T-cell (primary cell): ENCODE measurements at regions not wholly inside any gene's neighbourhood (a gene's known extent, or its start where the extent isn't known, plus 50 kb on each side); places are given as distances from the start of the nearest gene placed in this dataset.

Experiments
- ATAC-seq, 4 experiments: fragments of 200-7000 bp in 3 of 4; fragments of 150-1000 bp in 1 of 4; cut with Tn5 transposase; replicated peaks in 1 of 4; 1 replicate in 3 of 4; 2 replicates in 1 of 4; pipeline ENCODE4 v1.10.0; 2021; ENCODE audit warnings: moderate library complexity in 3 of 4, mild to moderate bottlenecking in 2 of 4, moderate number of reproducible peaks in 1 of 4
- CTCF ChIA-PET, 2 donors: fragments of 300-600 bp; sonication (Branson Sonifier 250); formaldehyde crosslinking; loops; one replicate each; lab custom pipeline; 2022; ENCODE audit warnings: antibody characterized with exemption in 2 of 2; lab: Charles Lee
- POLR2A ChIA-PET, 2 donors: fragments of 300-600 bp; sonication (Branson Sonifier 250); formaldehyde crosslinking; loops; one replicate each; lab custom pipeline; 2022; ENCODE audit warnings: antibody characterized with exemption in 2 of 2; lab: Charles Lee
- DNase-seq, 35 experiments: peaks; one replicate each; pipeline versions ENCODE4 v3.0.0 to v3.0.0-alpha.2; 2013 to 2023
- H3K27ac ChIP-seq: one replicate; pipeline ENCODE4 v1.5.1; 2013; ENCODE audit warnings: low read length
- H3K27me3 ChIP-seq, 2 experiments: replicated peaks in 1 of 2; 1 replicate in 1 of 2; 2 replicates in 1 of 2; pipeline versions ENCODE4 v1.6.1 to v1.7.0; 2013; ENCODE audit warnings: low read length in 1 of 2, mixed read lengths in 1 of 2; ENCODE audit not compliant: control insufficient read depth in 2 of 2, insufficient read depth in 2 of 2; ENCODE audit errors: extremely low read depth in 1 of 2
- H3K36me3 ChIP-seq, 2 donors: 1 replicate in 1 of 2; 2 replicates in 1 of 2; pipeline versions ENCODE4 v1.6.1 to v1.7.0; 2013; ENCODE audit warnings: low read length in 1 of 2; ENCODE audit not compliant: control insufficient read depth in 2 of 2, insufficient read depth in 1 of 2; ENCODE audit errors: extremely low read depth in 1 of 2
- H3K4me1 ChIP-seq, 2 experiments: 1 replicate in 1 of 2; 2 replicates in 1 of 2; pipeline versions ENCODE4 v1.6.1 to v1.7.0; 2013; ENCODE audit warnings: low read length in 2 of 2, mixed read lengths in 1 of 2; ENCODE audit not compliant: insufficient read depth in 2 of 2, control insufficient read depth in 1 of 2; ENCODE audit errors: extremely low read depth in 1 of 2
- H3K4me3 ChIP-seq, 2 donors: 1 replicate in 1 of 2; 2 replicates in 1 of 2; pipeline versions ENCODE4 v1.5.1 to v1.7.0; 2013; ENCODE audit warnings: mild to moderate bottlenecking in 2 of 2, low read length in 1 of 2, moderate library complexity in 1 of 2; ENCODE audit not compliant: control insufficient read depth in 1 of 2; ENCODE audit errors: extremely low read depth in 1 of 2
- H3K9me3 ChIP-seq: 2 replicates; pipeline ENCODE4 v1.7.0; 2013
- H3K27ac Mint-ChIP-seq, 2 donors: one replicate each; pipeline ENCODE4 v1.8.0; 2020 to 2021; ENCODE audit warnings: mild to moderate bottlenecking in 2 of 2, mixed read lengths in 2 of 2
- H3K27me3 Mint-ChIP-seq, 2 donors: one replicate each; pipeline ENCODE4 v1.8.0; 2021 to 2022; ENCODE audit warnings: mixed read lengths in 2 of 2
- H3K36me3 Mint-ChIP-seq: one replicate; pipeline ENCODE4 v1.8.0; 2021; ENCODE audit warnings: mixed read lengths
- H3K4me1 Mint-ChIP-seq, 3 donors: one replicate each; pipeline ENCODE4 v1.8.0; 2020 to 2022; ENCODE audit warnings: mixed read lengths in 3 of 3, mild to moderate bottlenecking in 1 of 3
- H3K4me3 Mint-ChIP-seq, 3 donors: one replicate each; pipeline ENCODE4 v1.8.0; 2020 to 2022; ENCODE audit warnings: mild to moderate bottlenecking in 3 of 3, mixed read lengths in 3 of 3, moderate library complexity in 3 of 3
- H3K9me3 Mint-ChIP-seq, 3 donors: one replicate each; pipeline ENCODE4 v1.8.0; 2020 to 2022; ENCODE audit warnings: mixed read lengths in 3 of 3
- WGBS: methylation state at CpG from one replicate; pipeline ENCODE4 v1.1.5; 2013; ENCODE audit warnings: missing lambda C conversion rate; ENCODE audit not compliant: insufficient coverage; 5-methylcytosine and 5-hydroxymethylcytosine counted together

DNA sequence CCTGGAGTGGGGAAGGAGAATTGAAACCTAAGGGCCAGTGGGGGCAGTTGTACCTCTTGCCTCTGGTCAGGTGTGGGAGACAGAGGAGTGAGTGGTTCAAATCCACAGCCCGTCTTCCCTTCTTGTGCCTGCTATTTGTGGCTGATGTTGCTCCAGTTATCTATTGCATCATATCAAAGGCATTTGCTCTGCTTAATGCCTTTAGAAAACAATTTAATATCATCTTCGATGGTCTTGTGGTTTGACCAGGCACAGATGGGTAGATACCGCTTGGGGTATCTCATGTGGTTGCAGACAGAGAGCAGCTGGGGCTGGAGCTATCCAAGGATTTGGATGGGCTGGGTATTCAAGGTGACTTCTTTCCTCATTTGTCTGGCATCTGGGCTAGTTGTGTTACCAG, 376.1 kb upstream of the RBFOX1 start:
- 100% methylated on average over 1 of the region's 3 CpGs for WGBS
- Mint-ChIP-seq H3K36me3 (no peaks in the 10 kb centered on the region), H3K9me3 (peaks cover 7 to 22% (median 21%) of the 10 kb centered on the region in 3 donors), H3K4me1 (no peaks in the 10 kb centered on the region), H3K27me3 (no peaks in the 10 kb centered on the region), H3K4me3 (no peak overlapping the region), H3K27ac (no peak overlapping the region)
- no peaks in the 10 kb centered on the region for H3K36me3 ChIP-seq
- H3K9me3 ChIP-seq, result no peaks in the 10 kb centered on the region
- H3K27ac ChIP-seq, result no peak overlapping the region
- H3K4me1 ChIP-seq, result no peaks in the 10 kb centered on the region
- CTCF ChIA-PET, result no interaction called here
- no peak overlapping the region for H3K4me3 ChIP-seq
- POLR2A ChIA-PET, result no interaction called here
- DNase-seq (no peak), ATAC-seq (no peak)
- no peaks in the 10 kb centered on the region for H3K27me3 ChIP-seq

DNA sequence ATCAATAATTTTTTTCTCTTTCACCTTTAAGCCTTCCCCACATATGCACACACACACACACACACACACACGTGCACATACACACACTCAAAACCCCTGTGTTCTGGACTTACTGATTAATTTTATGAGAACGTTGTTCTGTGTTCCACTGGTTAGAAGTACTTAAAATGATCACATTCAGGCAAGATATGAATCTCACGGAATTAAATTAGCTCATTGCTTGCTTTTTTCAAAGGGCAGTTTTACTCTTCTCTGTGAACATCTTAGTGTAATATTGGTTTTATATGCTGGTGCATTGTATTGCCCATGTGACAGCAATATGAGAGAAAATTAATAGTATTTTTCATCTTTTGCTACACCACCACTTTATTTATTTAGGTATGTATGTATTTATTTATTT, 377.3 kb upstream of the RBFOX1 start:
- WGBS, result no CpG with 5 or more reads among the region's 3 CpGs
- no peaks in the 10 kb centered on the region for H3K36me3 Mint-ChIP-seq
- no peak overlapping the region for H3K4me3 Mint-ChIP-seq
- DNase-seq (no peak), ATAC-seq (no peak)
- no peak overlapping the region for H3K27ac Mint-ChIP-seq
- no peaks in the 10 kb centered on the region for H3K4me1 Mint-ChIP-seq
- ChIA-PET POLR2A (no interaction called here), CTCF (no interaction called here)
- no peaks in the 10 kb centered on the region for H3K36me3 ChIP-seq
- H3K27me3 ChIP-seq, result no peaks in the 10 kb centered on the region
- H3K9me3 ChIP-seq, result no peaks in the 10 kb centered on the region
- H3K9me3 Mint-ChIP-seq, result peaks cover 7 to 22% (median 21%) of the 10 kb centered on the region in 3 donors
- H3K4me3 ChIP-seq, result no peak overlapping the region
- no peak overlapping the region for H3K27ac ChIP-seq
- no peaks in the 10 kb centered on the region for H3K4me1 ChIP-seq
- no peaks in the 10 kb centered on the region for H3K27me3 Mint-ChIP-seq

DNA sequence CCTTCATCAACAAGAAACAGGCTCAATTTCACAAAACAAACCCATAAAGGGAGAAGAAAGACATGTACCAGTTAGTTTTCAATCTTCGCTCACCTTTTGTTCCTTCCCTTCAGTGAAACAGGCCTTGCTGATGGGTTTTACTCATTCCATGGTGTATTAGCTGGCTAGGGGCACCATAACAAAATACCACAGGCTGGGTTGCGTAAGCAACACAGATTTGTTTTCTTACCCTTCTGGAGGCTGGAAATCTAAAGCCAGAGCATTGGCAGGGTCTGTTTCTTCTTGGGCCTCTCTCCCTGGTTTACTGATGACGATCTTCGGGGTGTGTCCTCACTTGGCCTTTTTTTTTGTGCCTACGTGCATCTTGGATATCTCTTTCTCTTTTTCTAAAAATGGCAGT, 383.4 kb upstream of the RBFOX1 start:
- Histone ChIP-seq H3K9me3 (no peaks in the 10 kb centered on the region), H3K4me3 (no peak overlapping the region), H3K27ac (no peak overlapping the region), H3K27me3 (no peaks in the 10 kb centered on the region), H3K36me3 (no peaks in the 10 kb centered on the region), H3K4me1 (no peaks in the 10 kb centered on the region)
- DNase-seq (no peak), ATAC-seq (no peak)
- peaks cover 0 to 20% (median 16%) of the 10 kb centered on the region in 3 donors for H3K9me3 Mint-ChIP-seq
- 83% methylated on average over 2 of the region's 5 CpGs for WGBS
- no peaks in the 10 kb centered on the region for H3K27me3 Mint-ChIP-seq
- no peaks in the 10 kb centered on the region for H3K36me3 Mint-ChIP-seq
- no peak overlapping the region for H3K27ac Mint-ChIP-seq
- ChIA-PET POLR2A (interaction anchor here in 1 of 2 donors (0.6 kb wide), 1 partner anchor 514 kb away, joined by 3 read pairs; no protein-coding TSS in a partner anchor), CTCF (no interaction called here)
- H3K4me3 Mint-ChIP-seq, result no peak overlapping the region
- H3K4me1 Mint-ChIP-seq, result no peaks in the 10 kb centered on the region

DNA sequence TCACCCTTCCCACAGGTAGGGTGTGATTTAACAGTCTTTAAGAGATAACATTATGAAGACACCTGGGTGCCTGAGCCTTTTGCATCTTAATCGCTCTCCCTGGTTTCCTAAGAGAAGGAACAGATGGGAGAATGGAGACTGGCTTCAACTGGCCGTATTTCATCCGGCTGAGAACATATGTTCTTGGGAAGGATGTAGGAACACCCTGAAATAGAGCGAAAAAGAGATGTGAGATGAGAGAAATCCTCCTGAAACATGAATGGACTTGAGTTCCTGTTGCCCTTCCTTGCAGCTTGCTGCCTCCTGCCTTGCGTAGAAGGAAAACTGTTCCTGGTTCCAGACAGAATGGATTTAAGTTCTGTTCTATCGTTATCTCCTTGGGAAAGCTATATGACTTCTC, 385.4 kb upstream of the RBFOX1 start:
- WGBS, result 92% methylated on average over 4 of the region's 6 CpGs
- H3K27ac ChIP-seq, result no peak overlapping the region
- no peaks in the 10 kb centered on the region for H3K9me3 ChIP-seq
- no peak for ATAC-seq
- no peaks in the 10 kb centered on the region for H3K27me3 ChIP-seq
- Mint-ChIP-seq H3K36me3 (no peaks in the 10 kb centered on the region), H3K27me3 (no peaks in the 10 kb centered on the region), H3K27ac (no peak overlapping the region), H3K4me1 (no peaks in the 10 kb centered on the region), H3K4me3 (no peak overlapping the region), H3K9me3 (peaks cover 0 to 22% (median 14%) of the 10 kb centered on the region in 3 donors)
- POLR2A ChIA-PET, result no interaction called here
- H3K4me3 ChIP-seq, result no peak overlapping the region
- no peak for DNase-seq
- no peaks in the 10 kb centered on the region for H3K36me3 ChIP-seq
- CTCF ChIA-PET, result no interaction called here
- H3K4me1 ChIP-seq, result no peaks in the 10 kb centered on the region

DNA sequence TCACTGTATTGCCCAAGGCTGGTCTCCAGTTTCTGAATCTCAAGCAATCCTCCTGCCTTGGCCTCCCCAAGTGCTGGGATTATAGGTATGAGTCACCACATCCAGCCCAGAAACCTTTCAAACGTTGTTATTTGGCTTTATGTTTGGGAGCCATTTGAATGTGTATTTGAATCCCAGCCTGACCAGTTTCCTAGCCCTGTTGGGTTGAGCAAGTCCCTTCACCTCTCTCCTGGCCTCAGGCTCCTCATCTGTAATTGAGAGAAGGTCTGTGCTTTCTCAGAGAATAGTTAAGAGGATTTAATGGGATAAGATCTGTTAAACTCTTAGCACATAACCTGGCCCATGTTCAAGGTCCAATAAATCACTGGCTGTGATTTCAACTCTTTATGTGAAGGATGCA, 385.8 kb upstream of the RBFOX1 start:
- no peak overlapping the region for H3K27ac Mint-ChIP-seq
- WGBS, result no CpG with 5 or more reads among the region's 1 CpG
- H3K27me3 Mint-ChIP-seq, result no peaks in the 10 kb centered on the region
- no peak overlapping the region for H3K4me3 Mint-ChIP-seq
- no peaks in the 10 kb centered on the region for H3K36me3 Mint-ChIP-seq
- DNase-seq, result no peak
- Histone ChIP-seq H3K9me3 (no peaks in the 10 kb centered on the region), H3K27me3 (no peaks in the 10 kb centered on the region), H3K4me3 (no peak overlapping the region), H3K36me3 (no peaks in the 10 kb centered on the region), H3K4me1 (no peaks in the 10 kb centered on the region), H3K27ac (no peak overlapping the region)
- ChIA-PET CTCF (no interaction called here), POLR2A (no interaction called here)
- ATAC-seq, result no peak
- H3K9me3 Mint-ChIP-seq, result peaks cover 0 to 24% (median 14%) of the 10 kb centered on the region in 3 donors
- no peaks in the 10 kb centered on the region for H3K4me1 Mint-ChIP-seq

DNA sequence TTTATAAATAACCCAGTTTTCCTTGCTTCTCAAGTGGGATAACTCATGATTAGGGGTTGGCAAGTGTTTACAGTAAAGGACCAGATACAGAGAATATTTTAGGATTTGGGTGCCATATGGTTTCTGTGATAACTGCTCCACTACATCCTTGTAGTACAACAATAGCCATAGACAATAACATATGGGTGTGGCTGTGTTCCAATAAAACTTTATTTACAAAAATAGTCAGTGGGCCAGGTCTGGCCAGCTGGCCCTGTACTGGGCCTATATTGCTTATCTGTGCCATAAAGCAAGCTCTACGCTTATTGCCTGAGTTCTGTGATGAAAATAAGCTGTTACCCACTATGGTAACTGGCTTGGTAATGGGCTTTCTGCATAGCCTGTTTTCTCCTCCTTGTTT, 386.5 kb upstream of the RBFOX1 start:
- Histone ChIP-seq H3K4me1 (no peaks in the 10 kb centered on the region), H3K27me3 (no peaks in the 10 kb centered on the region), H3K4me3 (no peak overlapping the region), H3K36me3 (no peaks in the 10 kb centered on the region), H3K9me3 (no peaks in the 10 kb centered on the region), H3K27ac (no peak overlapping the region)
- CTCF ChIA-PET, result no interaction called here
- no CpG with 5 or more reads among the region's 1 CpG for WGBS
- H3K27me3 Mint-ChIP-seq, result no peaks in the 10 kb centered on the region
- H3K4me1 Mint-ChIP-seq, result no peaks in the 10 kb centered on the region
- H3K4me3 Mint-ChIP-seq, result no peak overlapping the region
- no peaks in the 10 kb centered on the region for H3K36me3 Mint-ChIP-seq
- H3K27ac Mint-ChIP-seq, result no peak overlapping the region
- ATAC-seq (no peak), DNase-seq (no peak)
- POLR2A ChIA-PET, result no interaction called here
- H3K9me3 Mint-ChIP-seq, result peaks cover 0 to 18% (median 14%) of the 10 kb centered on the region in 3 donors

DNA sequence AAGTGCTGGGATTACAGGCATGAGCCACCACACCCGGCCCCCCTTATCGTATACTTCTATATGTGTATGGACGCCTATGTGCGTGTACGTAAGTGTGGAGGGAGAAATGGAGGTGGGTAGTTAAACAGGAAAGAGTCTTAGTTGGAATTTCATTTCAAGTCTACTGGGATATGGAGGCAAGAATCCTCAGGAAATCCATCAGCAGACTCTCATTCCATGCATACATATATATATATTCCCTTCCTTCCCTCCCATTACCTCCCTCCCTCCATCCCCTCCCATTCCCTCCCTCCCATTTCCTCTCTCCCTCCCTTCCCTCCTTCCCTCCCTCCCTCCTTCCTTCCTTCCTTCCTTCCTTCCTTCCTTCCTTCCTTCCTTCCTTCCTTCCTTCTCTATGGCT, 391.7 kb upstream of the RBFOX1 start:
- Mint-ChIP-seq H3K27me3 (no peaks in the 10 kb centered on the region), H3K4me1 (no peaks in the 10 kb centered on the region), H3K36me3 (no peaks in the 10 kb centered on the region), H3K4me3 (no peak overlapping the region), H3K9me3 (peaks cover 3 to 15% (median 7%) of the 10 kb centered on the region in 3 donors), H3K27ac (no peak overlapping the region)
- Histone ChIP-seq H3K9me3 (no peaks in the 10 kb centered on the region), H3K4me3 (no peak overlapping the region), H3K4me1 (no peaks in the 10 kb centered on the region), H3K36me3 (no peaks in the 10 kb centered on the region), H3K27ac (no peak overlapping the region), H3K27me3 (no peaks in the 10 kb centered on the region)
- no CpG with 5 or more reads among the region's 5 CpGs for WGBS
- CTCF ChIA-PET, result no interaction called here
- ATAC-seq (no peak), DNase-seq (no peak)
- POLR2A ChIA-PET, result no interaction called here
